ENCODE measurements at regions not wholly inside any gene's neighbourhood (a gene's known extent, or its start where the extent isn't known, plus 50 kb on each side); places are given as distances from the start of the nearest gene placed in this dataset.
A peak's percentile ranks its signal among the peaks of the same experiment; 100 is the strongest.

DNA sequence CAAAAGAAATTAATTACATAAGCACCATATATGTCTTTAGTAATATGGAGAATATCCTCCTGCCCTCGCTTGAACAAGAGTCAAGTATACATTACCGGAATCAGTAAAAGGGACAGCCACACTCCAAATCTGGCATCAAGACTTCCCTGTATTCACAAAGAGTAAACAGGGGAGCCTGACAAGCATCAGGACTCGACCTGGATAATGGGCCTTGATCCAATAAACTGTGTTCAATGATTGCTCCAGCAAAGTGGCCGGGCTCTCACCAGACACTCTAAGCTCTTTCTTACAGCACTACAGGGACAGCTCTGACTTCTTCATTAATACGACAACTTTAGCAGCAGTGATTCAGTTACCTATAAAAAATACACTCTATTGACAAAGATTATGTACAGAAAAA is 307.9 kb upstream of the POU3F2 start:
- Mint-ChIP-seq H3K27me3 (ENCODE audit: unreplicated experiment) (no peaks in the 10 kb centered on the region), H3K4me1 (ENCODE audit: low read depth, unreplicated experiment) (no peaks in the 10 kb centered on the region), H3K4me3 (ENCODE audit: unreplicated experiment) (no peak overlapping the region), H3K9me3 (ENCODE audit: unreplicated experiment) (peaks cover 3% of the 10 kb centered on the region), H3K36me3 (ENCODE audit: unreplicated experiment) (peaks cover 19% of the 10 kb centered on the region), H3K27ac (ENCODE audit: unreplicated experiment) (no peak overlapping the region)
- TF ChIP-seq, protein P1, sequence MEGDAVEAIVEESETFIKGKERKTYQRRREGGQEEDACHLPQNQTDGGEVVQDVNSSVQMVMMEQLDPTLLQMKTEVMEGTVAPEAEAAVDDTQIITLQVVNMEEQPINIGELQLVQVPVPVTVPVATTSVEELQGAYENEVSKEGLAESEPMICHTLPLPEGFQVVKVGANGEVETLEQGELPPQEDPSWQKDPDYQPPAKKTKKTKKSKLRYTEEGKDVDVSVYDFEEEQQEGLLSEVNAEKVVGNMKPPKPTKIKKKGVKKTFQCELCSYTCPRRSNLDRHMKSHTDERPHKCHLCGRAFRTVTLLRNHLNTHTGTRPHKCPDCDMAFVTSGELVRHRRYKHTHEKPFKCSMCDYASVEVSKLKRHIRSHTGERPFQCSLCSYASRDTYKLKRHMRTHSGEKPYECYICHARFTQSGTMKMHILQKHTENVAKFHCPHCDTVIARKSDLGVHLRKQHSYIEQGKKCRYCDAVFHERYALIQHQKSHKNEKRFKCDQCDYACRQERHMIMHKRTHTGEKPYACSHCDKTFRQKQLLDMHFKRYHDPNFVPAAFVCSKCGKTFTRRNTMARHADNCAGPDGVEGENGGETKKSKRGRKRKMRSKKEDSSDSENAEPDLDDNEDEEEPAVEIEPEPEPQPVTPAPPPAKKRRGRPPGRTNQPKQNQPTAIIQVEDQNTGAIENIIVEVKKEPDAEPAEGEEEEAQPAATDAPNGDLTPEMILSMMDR (IDR thresholded peaks at IDR 0.05; ENCODE audit: partially characterized antibody, unreplicated experiment) = no peak
- DNase-seq = no peak

DNA sequence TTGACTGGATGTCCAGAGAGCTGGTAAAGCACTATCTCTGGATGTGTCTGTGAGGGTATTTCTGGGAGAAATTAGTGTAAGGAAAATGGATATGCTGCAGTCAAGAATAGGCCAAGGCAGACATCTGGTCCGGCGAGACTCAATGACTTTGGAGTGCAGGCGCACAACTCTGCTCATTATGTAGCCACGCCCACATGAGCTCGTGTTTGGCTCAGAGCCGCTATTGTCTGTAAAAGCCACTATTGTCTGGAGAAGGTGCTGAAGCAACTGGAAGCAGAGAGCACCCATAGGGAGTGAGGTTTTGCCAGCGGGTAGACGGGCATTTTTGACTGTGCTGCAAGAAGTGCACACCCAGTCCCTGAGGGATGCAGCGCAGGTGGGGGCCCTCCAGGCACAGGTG is 305.0 kb upstream of the POU3F2 start:
- TF ChIP-seq, protein P1 (IDR thresholded peaks at IDR 0.05; ENCODE audit: partially characterized antibody, unreplicated experiment) = no peak
- no peaks in the 10 kb centered on the region for H3K4me1 Mint-ChIP-seq (ENCODE audit: low read depth, unreplicated experiment)
- DNase-seq = no peak
- H3K27ac Mint-ChIP-seq (ENCODE audit: unreplicated experiment) = no peak overlapping the region
- H3K9me3 Mint-ChIP-seq (ENCODE audit: unreplicated experiment) = peaks cover 3% of the 10 kb centered on the region
- H3K36me3 Mint-ChIP-seq (ENCODE audit: unreplicated experiment) = peaks cover 23% of the 10 kb centered on the region
- no peak overlapping the region for H3K4me3 Mint-ChIP-seq (ENCODE audit: unreplicated experiment)
- H3K27me3 Mint-ChIP-seq (ENCODE audit: unreplicated experiment) = no peaks in the 10 kb centered on the region

DNA sequence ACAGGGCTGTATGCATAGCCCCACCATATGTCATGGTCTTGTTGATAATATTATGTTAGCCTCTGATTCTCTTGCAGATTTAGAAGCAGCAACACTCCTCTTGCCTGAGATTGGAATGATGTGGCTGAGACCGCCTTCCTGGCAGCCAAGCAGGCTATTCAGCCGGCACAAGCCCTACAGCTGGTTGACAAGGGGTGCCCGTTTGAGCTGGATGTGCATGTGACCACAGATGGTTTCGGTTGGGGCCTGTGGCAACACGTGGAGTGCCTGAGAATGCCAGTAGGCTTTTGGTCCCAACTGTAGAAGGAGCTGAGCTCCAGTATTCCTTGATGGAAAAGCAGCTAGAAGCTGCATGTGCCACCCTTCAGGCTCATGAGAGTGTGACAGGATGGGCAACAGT is 303.6 kb upstream of the POU3F2 start:
- H3K27me3 Mint-ChIP-seq (ENCODE audit: unreplicated experiment) = no peaks in the 10 kb centered on the region
- H3K4me3 Mint-ChIP-seq (ENCODE audit: unreplicated experiment) = no peak overlapping the region
- TF ChIP-seq, protein P1 (IDR thresholded peaks at IDR 0.05; ENCODE audit: partially characterized antibody, unreplicated experiment) = no peak
- no peak for DNase-seq
- no peak overlapping the region for H3K27ac Mint-ChIP-seq (ENCODE audit: unreplicated experiment)
- H3K9me3 Mint-ChIP-seq (ENCODE audit: unreplicated experiment) = peaks cover 3% of the 10 kb centered on the region
- peaks cover 23% of the 10 kb centered on the region for H3K36me3 Mint-ChIP-seq (ENCODE audit: unreplicated experiment)
- no peaks in the 10 kb centered on the region for H3K4me1 Mint-ChIP-seq (ENCODE audit: low read depth, unreplicated experiment)

DNA sequence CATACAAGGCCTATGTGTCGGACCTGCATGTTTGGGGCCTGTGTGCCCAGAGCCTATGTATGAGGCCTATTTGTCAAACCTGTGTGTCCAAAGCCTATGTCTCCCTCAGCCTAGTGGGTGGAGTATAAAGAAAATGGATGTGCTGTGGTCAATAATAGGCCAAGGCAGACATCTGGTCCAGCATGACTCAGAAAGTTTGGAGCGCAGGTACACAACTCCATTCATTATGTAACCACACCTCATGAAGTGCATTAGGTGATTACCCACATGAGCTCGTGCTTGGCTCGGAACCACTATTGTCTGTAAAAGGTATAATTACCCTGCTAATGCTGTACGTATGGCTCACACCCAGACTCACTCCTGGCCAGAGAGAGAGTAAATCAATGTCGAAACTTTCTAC is 302.4 kb upstream of the POU3F2 start:
- Mint-ChIP-seq H3K27ac (ENCODE audit: unreplicated experiment) (no peak overlapping the region), H3K9me3 (ENCODE audit: unreplicated experiment) (peaks cover 3% of the 10 kb centered on the region), H3K4me3 (ENCODE audit: unreplicated experiment) (no peak overlapping the region), H3K27me3 (ENCODE audit: unreplicated experiment) (no peaks in the 10 kb centered on the region), H3K36me3 (ENCODE audit: unreplicated experiment) (peaks cover 23% of the 10 kb centered on the region), H3K4me1 (ENCODE audit: low read depth, unreplicated experiment) (no peaks in the 10 kb centered on the region)
- DNase-seq = no peak
- TF ChIP-seq, protein P1 (IDR thresholded peaks at IDR 0.05; ENCODE audit: partially characterized antibody, unreplicated experiment) = no peak

DNA sequence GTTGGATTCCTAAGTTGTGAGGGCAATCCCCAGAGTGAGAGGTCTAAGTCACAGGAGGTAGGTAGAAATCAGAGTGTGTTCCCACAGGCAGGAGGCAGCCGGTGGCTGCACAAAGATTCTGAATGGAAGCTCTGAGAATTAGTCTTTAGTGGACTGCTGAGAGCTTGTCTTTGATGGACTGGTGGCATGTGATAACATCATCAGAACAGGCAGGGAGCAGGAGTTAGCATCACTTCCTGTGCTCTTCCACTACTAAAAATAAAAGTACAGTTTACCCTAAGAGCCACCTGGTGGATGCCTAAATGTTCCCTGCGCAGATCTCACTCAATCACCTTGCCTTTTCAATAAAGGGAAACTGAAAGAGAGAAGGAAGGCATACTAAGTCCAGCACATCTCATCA is 294.6 kb upstream of the POU3F2 start:
- Mint-ChIP-seq H3K27ac (ENCODE audit: unreplicated experiment) (no peak overlapping the region), H3K4me3 (ENCODE audit: unreplicated experiment) (peak overlapping the region; percentile 54), H3K4me1 (ENCODE audit: low read depth, unreplicated experiment) (peaks cover 26% of the 10 kb centered on the region), H3K9me3 (ENCODE audit: unreplicated experiment) (no peaks in the 10 kb centered on the region), H3K27me3 (ENCODE audit: unreplicated experiment) (peaks cover 4% of the 10 kb centered on the region), H3K36me3 (ENCODE audit: unreplicated experiment) (no peaks in the 10 kb centered on the region)
- no peak for DNase-seq
- TF ChIP-seq, protein P1 (IDR thresholded peaks at IDR 0.05; ENCODE audit: partially characterized antibody, unreplicated experiment) = no peak

All from glutamatergic neuron (in vitro differentiated cells).